B cell (primary cell): ENCODE measurements at regions not wholly inside any gene's neighbourhood (a gene's known extent, or its start where the extent isn't known, plus 50 kb on each side); places are given as distances from the start of the nearest gene placed in this dataset.
"Not testable (repeated sequence)": the region's sequence is repeated elsewhere in the genome, so short reads cannot be mapped to it uniquely, and the experiment has no call there.

ENCODE experiments used
- EZH2 ChIP-seq: IDR thresholded peaks from 2 replicates; pipeline ENCODE4 v1.6.1; 2012; ENCODE audit warnings: borderline replicate concordance, low read depth, mild to moderate bottlenecking, moderate library complexity, low read length; ENCODE audit not compliant: insufficient read depth, poor library complexity, severe bottlenecking
- TF ChIP-seq, protein P1 (sequence below): fragments of 200-600 bp; IDR thresholded peaks from one replicate; pipeline ENCODE4 v1.8.0; 2022; ENCODE audit warnings: antibody characterized with exemption, mild to moderate bottlenecking

- TF ChIP-seq EZH2: not testable (repeated sequence)
- TF ChIP-seq, protein P1, sequence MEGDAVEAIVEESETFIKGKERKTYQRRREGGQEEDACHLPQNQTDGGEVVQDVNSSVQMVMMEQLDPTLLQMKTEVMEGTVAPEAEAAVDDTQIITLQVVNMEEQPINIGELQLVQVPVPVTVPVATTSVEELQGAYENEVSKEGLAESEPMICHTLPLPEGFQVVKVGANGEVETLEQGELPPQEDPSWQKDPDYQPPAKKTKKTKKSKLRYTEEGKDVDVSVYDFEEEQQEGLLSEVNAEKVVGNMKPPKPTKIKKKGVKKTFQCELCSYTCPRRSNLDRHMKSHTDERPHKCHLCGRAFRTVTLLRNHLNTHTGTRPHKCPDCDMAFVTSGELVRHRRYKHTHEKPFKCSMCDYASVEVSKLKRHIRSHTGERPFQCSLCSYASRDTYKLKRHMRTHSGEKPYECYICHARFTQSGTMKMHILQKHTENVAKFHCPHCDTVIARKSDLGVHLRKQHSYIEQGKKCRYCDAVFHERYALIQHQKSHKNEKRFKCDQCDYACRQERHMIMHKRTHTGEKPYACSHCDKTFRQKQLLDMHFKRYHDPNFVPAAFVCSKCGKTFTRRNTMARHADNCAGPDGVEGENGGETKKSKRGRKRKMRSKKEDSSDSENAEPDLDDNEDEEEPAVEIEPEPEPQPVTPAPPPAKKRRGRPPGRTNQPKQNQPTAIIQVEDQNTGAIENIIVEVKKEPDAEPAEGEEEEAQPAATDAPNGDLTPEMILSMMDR: not testable (repeated sequence)
Observed at GRCh38 chr16:33995821-33996372, 536.5 kb downstream of the TP53TG3F start.
